HPDE6-E6E7 (cell line): ENCODE measurements at regions not wholly inside any gene's neighbourhood (a gene's known extent, or its start where the extent isn't known, plus 50 kb on each side); places are given as distances from the start of the nearest gene placed in this dataset.
A peak's percentile ranks its signal among the peaks of the same experiment; 100 is the strongest.
"Not testable (repeated sequence)": the region's sequence is repeated elsewhere in the genome, so short reads cannot be mapped to it uniquely, and the experiment has no call there.

Experiments used
- DNase-seq: peaks from one replicate; pipeline ENCODE4 v3.0.0; 2011; ENCODE audit warnings: missing footprints; ENCODE audit errors: extremely low spot score

GRCh38 chr2:114018464-114018863, 128.6 kb downstream of the ACTR3 start:
- DNase-seq: not testable (repeated sequence)

- DNase-seq: no peak
Measured at GRCh38 chr2:114020668-114021067, 130.8 kb downstream of the ACTR3 start.

- peak; percentile 77 for DNase-seq
Measured at GRCh38 chr2:114022360-114023085, 132.6 kb downstream of the ACTR3 start.

- DNase-seq: no peak
Measured at GRCh38 chr2:114024326-114024725, 134.4 kb downstream of the ACTR3 start.

- DNase-seq: no peak
Measured at GRCh38 chr2:114025030-114025429, 135.1 kb downstream of the ACTR3 start.

- DNase-seq: no peak
Measured at GRCh38 chr2:114027437-114027836, 137.5 kb downstream of the ACTR3 start.

GRCh38 chr2:114031605-114032505, 142.0 kb downstream of the ACTR3 start:
- DNase-seq: no peak

GRCh38 chr2:114032705-114033104, 142.8 kb downstream of the ACTR3 start:
- no peak for DNase-seq

GRCh38 chr2:114034742-114035141, 144.9 kb downstream of the ACTR3 start:
- no peak for DNase-seq

GRCh38 chr2:114038710-114039109, 148.8 kb downstream of the ACTR3 start:
- DNase-seq: no peak

- DNase-seq: no peak
Measured at GRCh38 chr2:114039677-114040076, 149.8 kb downstream of the ACTR3 start.

GRCh38 chr2:114040826-114041225, 150.9 kb downstream of the ACTR3 start:
- DNase-seq: no peak

- no peak for DNase-seq
Measured at GRCh38 chr2:114044985-114045384, 155.1 kb downstream of the ACTR3 start.

GRCh38 chr2:114046373-114046772, 156.5 kb downstream of the ACTR3 start:
- DNase-seq: no peak

GRCh38 chr2:114046866-114047435, 157.1 kb downstream of the ACTR3 start:
- DNase-seq: no peak

- peak; percentile 23 for DNase-seq
Measured at GRCh38 chr2:114049280-114049679, 159.4 kb downstream of the ACTR3 start.

- peak; percentile 48 for DNase-seq
Measured at GRCh38 chr2:114049826-114050225, 159.9 kb downstream of the ACTR3 start.

- DNase-seq: no peak
Measured at GRCh38 chr2:114056294-114057143, 166.6 kb downstream of the ACTR3 start.

- no peak for DNase-seq
Measured at GRCh38 chr2:114057638-114058037, 167.7 kb downstream of the ACTR3 start.

- DNase-seq: no peak
Measured at GRCh38 chr2:114061566-114062098, 171.7 kb downstream of the ACTR3 start.

- DNase-seq: no peak
Measured at GRCh38 chr2:114063346-114063745, 173.5 kb downstream of the ACTR3 start.
